ENCODE measurements at regions not wholly inside any gene's neighbourhood (a gene's known extent, or its start where the extent isn't known, plus 50 kb on each side); places are given as distances from the start of the nearest gene placed in this dataset.

GRCh38 chr7:53965716-53966115 is 576.5 kb upstream of the VSTM2A start:
- Mint-ChIP-seq H3K36me3 (no peaks in the 10 kb centered on the region), H3K27me3 (ENCODE audit: low read depth in 3 of 3) (no peaks in the 10 kb centered on the region), H3K4me1 (no peaks in the 10 kb centered on the region), H3K9me3 (peaks cover 0 to 19% (median 3%) of the 10 kb centered on the region in 7 donors), H3K27ac (no peak overlapping the region), H3K4me3 (no peak overlapping the region)
- no peaks in the 10 kb centered on the region for H3K79me2 ChIP-seq (ENCODE audit: insufficient read depth, low read length)
- no peak overlapping the region for H3K9ac ChIP-seq (ENCODE audit: insufficient read depth, low read length, poor library complexity, severe bottlenecking)
- H3K4me2 ChIP-seq (replicated peaks; ENCODE audit: extremely low read depth, low read length, poor library complexity, severe bottlenecking): no peak overlapping the region
- TF ChIP-seq, protein P1, sequence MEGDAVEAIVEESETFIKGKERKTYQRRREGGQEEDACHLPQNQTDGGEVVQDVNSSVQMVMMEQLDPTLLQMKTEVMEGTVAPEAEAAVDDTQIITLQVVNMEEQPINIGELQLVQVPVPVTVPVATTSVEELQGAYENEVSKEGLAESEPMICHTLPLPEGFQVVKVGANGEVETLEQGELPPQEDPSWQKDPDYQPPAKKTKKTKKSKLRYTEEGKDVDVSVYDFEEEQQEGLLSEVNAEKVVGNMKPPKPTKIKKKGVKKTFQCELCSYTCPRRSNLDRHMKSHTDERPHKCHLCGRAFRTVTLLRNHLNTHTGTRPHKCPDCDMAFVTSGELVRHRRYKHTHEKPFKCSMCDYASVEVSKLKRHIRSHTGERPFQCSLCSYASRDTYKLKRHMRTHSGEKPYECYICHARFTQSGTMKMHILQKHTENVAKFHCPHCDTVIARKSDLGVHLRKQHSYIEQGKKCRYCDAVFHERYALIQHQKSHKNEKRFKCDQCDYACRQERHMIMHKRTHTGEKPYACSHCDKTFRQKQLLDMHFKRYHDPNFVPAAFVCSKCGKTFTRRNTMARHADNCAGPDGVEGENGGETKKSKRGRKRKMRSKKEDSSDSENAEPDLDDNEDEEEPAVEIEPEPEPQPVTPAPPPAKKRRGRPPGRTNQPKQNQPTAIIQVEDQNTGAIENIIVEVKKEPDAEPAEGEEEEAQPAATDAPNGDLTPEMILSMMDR (IDR thresholded peaks at IDR 0.05): no peak
- H3K4me3 ChIP-seq (replicated peaks in 1 of 3; ENCODE audit: low read depth in 2 of 3, low read length in 3 of 3): no peak overlapping the region
- no peak overlapping the region for H3K27ac ChIP-seq (ENCODE audit: low read depth in 1 of 2, low read length in 2 of 2)
- H3K9me3 ChIP-seq (replicated peaks in 1 of 2; ENCODE audit: control insufficient read depth in 1 of 2, insufficient read depth in 1 of 2, low read length in 2 of 2): peaks cover 21 to 25% of the 10 kb centered on the region in 2 donors
- H3K36me3 ChIP-seq (replicated peaks in 1 of 2; ENCODE audit: control insufficient read depth in 1 of 2, insufficient read depth in 2 of 2, low read length in 2 of 2): no peaks in the 10 kb centered on the region
- no peak for DNase-seq
- 100% methylated on average over 2 of the region's 3 CpGs for WGBS (ENCODE audit: insufficient coverage)
- H3K4me1 ChIP-seq (ENCODE audit: control insufficient read depth in 1 of 2, insufficient read depth in 2 of 2, low read length in 2 of 2): no peaks in the 10 kb centered on the region
- intact Hi-C loops (cut with micrococcal nuclease): no loop called here
- no peaks in the 10 kb centered on the region for H3K27me3 ChIP-seq (ENCODE audit: control insufficient read depth in 2 of 2, insufficient read depth in 2 of 2, low read length in 2 of 2)
- no peak overlapping the region for H2AFZ ChIP-seq (ENCODE audit: insufficient read depth, low read depth, low read length, poor library complexity, severe bottlenecking)
- H4K20me1 ChIP-seq (ENCODE audit: insufficient read depth, low read length): no peaks in the 10 kb centered on the region

DNA sequence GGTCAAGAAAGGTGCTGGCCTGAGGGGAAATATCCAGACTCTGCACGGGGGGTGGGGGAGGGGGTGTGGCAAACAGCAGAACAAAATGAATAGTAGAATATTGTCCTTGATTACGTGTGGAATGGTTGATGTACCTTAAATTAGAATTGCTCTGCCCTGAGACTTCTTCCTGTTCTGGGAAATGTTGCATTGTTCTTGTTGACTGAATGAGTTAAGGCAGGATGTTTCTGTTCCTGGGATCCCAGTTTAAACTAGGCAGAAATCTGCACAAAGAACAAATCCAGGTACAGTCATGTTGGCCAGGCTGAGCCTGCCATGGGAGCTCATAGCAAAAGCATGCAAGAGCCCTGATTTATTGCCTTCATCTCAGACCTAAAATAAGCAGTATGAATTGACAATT is 558.7 kb upstream of the VSTM2A start:
- no peak overlapping the region for H3K27ac Mint-ChIP-seq
- Histone ChIP-seq H3K4me1 (ENCODE audit: control insufficient read depth in 1 of 2, insufficient read depth in 2 of 2, low read length in 2 of 2) (no peaks in the 10 kb centered on the region), H3K27ac (ENCODE audit: low read depth in 1 of 2, low read length in 2 of 2) (no peak overlapping the region), H4K20me1 (ENCODE audit: insufficient read depth, low read length) (no peaks in the 10 kb centered on the region), H3K27me3 (ENCODE audit: control insufficient read depth in 2 of 2, insufficient read depth in 2 of 2, low read length in 2 of 2) (no peaks in the 10 kb centered on the region), H3K4me2 (replicated peaks; ENCODE audit: extremely low read depth, low read length, poor library complexity, severe bottlenecking) (no peak overlapping the region), H3K9ac (ENCODE audit: insufficient read depth, low read length, poor library complexity, severe bottlenecking) (no peak overlapping the region), H3K36me3 (replicated peaks in 1 of 2; ENCODE audit: control insufficient read depth in 1 of 2, insufficient read depth in 2 of 2, low read length in 2 of 2) (no peaks in the 10 kb centered on the region), H3K79me2 (ENCODE audit: insufficient read depth, low read length) (no peaks in the 10 kb centered on the region), H2AFZ (ENCODE audit: insufficient read depth, low read depth, low read length, poor library complexity, severe bottlenecking) (no peak overlapping the region), H3K4me3 (replicated peaks in 1 of 3; ENCODE audit: low read depth in 2 of 3, low read length in 3 of 3) (no peak overlapping the region), H3K9me3 (replicated peaks in 1 of 2; ENCODE audit: control insufficient read depth in 1 of 2, insufficient read depth in 1 of 2, low read length in 2 of 2) (peaks cover 16 to 29% of the 10 kb centered on the region in 2 donors)
- intact Hi-C loops (cut with micrococcal nuclease): no loop called here
- no peaks in the 10 kb centered on the region for H3K27me3 Mint-ChIP-seq (ENCODE audit: low read depth in 3 of 3)
- H3K36me3 Mint-ChIP-seq: no peaks in the 10 kb centered on the region
- TF ChIP-seq, protein P1 (IDR thresholded peaks at IDR 0.05): no peak
- H3K9me3 Mint-ChIP-seq: peaks cover 1 to 15% (median 11%) of the 10 kb centered on the region in 7 donors
- WGBS (ENCODE audit: insufficient coverage): 65% methylated on average over 2 of the region's 2 CpGs
- DNase-seq: no peak
- no peak overlapping the region for H3K4me3 Mint-ChIP-seq
- H3K4me1 Mint-ChIP-seq: no peaks in the 10 kb centered on the region

All from CD14-positive monocyte (primary cell).